ENCODE measurements at regions not wholly inside any gene's neighbourhood (a gene's known extent, or its start where the extent isn't known, plus 50 kb on each side); places are given as distances from the start of the nearest gene placed in this dataset.

DNA sequence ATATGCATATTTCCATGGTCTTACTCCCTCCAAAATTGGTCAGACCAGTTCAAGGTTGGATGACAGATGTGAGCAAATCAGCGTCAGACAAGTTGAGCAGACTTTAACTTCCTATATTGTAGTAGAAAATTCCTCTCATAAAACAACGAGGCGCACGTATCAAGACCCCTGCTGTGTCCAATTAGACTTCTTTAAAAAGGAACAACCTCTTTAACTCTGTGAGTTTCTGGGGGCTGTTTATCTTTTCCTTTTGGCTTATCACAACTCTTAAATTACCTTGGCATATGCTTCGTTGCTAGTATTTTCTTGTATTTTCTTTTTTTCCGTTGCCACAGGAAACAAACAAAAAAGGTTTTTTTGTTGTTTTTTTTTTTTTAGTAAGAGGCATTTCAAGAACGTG lies 398.2 kb upstream of the WWC1 start:
- TF ChIP-seq, protein P1, sequence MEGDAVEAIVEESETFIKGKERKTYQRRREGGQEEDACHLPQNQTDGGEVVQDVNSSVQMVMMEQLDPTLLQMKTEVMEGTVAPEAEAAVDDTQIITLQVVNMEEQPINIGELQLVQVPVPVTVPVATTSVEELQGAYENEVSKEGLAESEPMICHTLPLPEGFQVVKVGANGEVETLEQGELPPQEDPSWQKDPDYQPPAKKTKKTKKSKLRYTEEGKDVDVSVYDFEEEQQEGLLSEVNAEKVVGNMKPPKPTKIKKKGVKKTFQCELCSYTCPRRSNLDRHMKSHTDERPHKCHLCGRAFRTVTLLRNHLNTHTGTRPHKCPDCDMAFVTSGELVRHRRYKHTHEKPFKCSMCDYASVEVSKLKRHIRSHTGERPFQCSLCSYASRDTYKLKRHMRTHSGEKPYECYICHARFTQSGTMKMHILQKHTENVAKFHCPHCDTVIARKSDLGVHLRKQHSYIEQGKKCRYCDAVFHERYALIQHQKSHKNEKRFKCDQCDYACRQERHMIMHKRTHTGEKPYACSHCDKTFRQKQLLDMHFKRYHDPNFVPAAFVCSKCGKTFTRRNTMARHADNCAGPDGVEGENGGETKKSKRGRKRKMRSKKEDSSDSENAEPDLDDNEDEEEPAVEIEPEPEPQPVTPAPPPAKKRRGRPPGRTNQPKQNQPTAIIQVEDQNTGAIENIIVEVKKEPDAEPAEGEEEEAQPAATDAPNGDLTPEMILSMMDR (IDR thresholded peaks at IDR 0.05; ENCODE audit: poor library complexity) = no peak
- no peak for TF ChIP-seq EZH2 (IDR thresholded peaks at IDR 0.05; ENCODE audit: borderline replicate concordance)
- TF ChIP-seq EZH2phosphoT487 (IDR thresholded peaks at IDR 0.05; ENCODE audit: low read depth, severe bottlenecking, unreplicated experiment) = no peak

All from hepatocyte (in vitro differentiated cells).